ENCODE measurements at regions not wholly inside any gene's neighbourhood (a gene's known extent, or its start where the extent isn't known, plus 50 kb on each side); places are given as distances from the start of the nearest gene placed in this dataset.
"Not testable (repeated sequence)": the region's sequence is repeated elsewhere in the genome, so short reads cannot be mapped to it uniquely, and the experiment has no call there.

- DNase-seq (ENCODE audit: low read depth): no peak
These were observed 51.8 kb upstream of the AGR3 start for GRCh38 chr7:16933296-16934279.

GRCh38 chr7:16934722-16935340, 53.0 kb upstream of the AGR3 start:
- DNase-seq (ENCODE audit: low read depth): no peak

GRCh38 chr7:16935341-16935735, 53.6 kb upstream of the AGR3 start:
- DNase-seq (ENCODE audit: low read depth): no peak

GRCh38 chr7:16936626-16937422, 55.0 kb upstream of the AGR3 start:
- DNase-seq (ENCODE audit: low read depth): no peak

- no peak for DNase-seq (ENCODE audit: low read depth)
These were observed 57.4 kb upstream of the AGR3 start for GRCh38 chr7:16939161-16939560.

GRCh38 chr7:16940776-16941175, 59.0 kb upstream of the AGR3 start:
- no peak for DNase-seq (ENCODE audit: low read depth)

- DNase-seq (ENCODE audit: low read depth): no peak
These were observed 61.2 kb upstream of the AGR3 start for GRCh38 chr7:16942929-16943509.

- no peak for DNase-seq (ENCODE audit: low read depth)
These were observed 63.2 kb upstream of the AGR3 start for GRCh38 chr7:16944936-16945335.

- DNase-seq (ENCODE audit: low read depth): no peak
These were observed 63.6 kb upstream of the AGR3 start for GRCh38 chr7:16945372-16945771.

- not testable (repeated sequence) for DNase-seq (ENCODE audit: low read depth)
These were observed 66.3 kb upstream of the AGR3 start for GRCh38 chr7:16948110-16948509.

GRCh38 chr7:16951483-16952080, 69.8 kb upstream of the AGR3 start:
- peak; percentile 24 for DNase-seq (ENCODE audit: low read depth)

- DNase-seq (ENCODE audit: low read depth): no peak
These were observed 72.5 kb upstream of the AGR3 start for GRCh38 chr7:16954321-16954720.

- DNase-seq (ENCODE audit: low read depth): no peak
These were observed 76.9 kb upstream of the AGR3 start for GRCh38 chr7:16958724-16959123.

- peak; percentile 33 for DNase-seq (ENCODE audit: low read depth)
These were observed 78.7 kb upstream of the AGR3 start for GRCh38 chr7:16960337-16960965.

- no peak for DNase-seq (ENCODE audit: low read depth)
These were observed 79.9 kb upstream of the AGR3 start for GRCh38 chr7:16961641-16962040.

GRCh38 chr7:16963044-16963443, 81.3 kb upstream of the AGR3 start:
- DNase-seq (ENCODE audit: low read depth): peak; percentile 44

GRCh38 chr7:16965697-16966096, 83.9 kb upstream of the AGR3 start:
- not testable (repeated sequence) for DNase-seq (ENCODE audit: low read depth)

- no peak for DNase-seq (ENCODE audit: low read depth)
These were observed 85.6 kb upstream of the AGR3 start for GRCh38 chr7:16967300-16967811.

GRCh38 chr7:16970732-16971482, 89.1 kb upstream of the AGR3 start:
- no peak for DNase-seq (ENCODE audit: low read depth)

GRCh38 chr7:16975712-16976111, 93.9 kb upstream of the AGR3 start:
- DNase-seq (ENCODE audit: low read depth): no peak

Measured in amniotic epithelial cell (primary cell).